H1 (cell line): ENCODE measurements at regions not wholly inside any gene's neighbourhood (a gene's known extent, or its start where the extent isn't known, plus 50 kb on each side); places are given as distances from the start of the nearest gene placed in this dataset.
A peak's percentile ranks its signal among the peaks of the same experiment; 100 is the strongest.

Experiments
- CREB1 ChIP-seq: IDR thresholded peaks from 2 replicates; pipeline ENCODE4 v1.6.1; 2012; ENCODE audit warnings: inconsistent platforms
- CTCF ChIP-seq, 3 experiments: IDR thresholded peaks; 1 replicate in 2 of 3; 2 replicates in 1 of 3; pipeline versions ENCODE4 v1.5.1 to v1.6.1; 2011; ENCODE audit warnings: low read length in 3 of 3, mild to moderate bottlenecking in 3 of 3, inconsistent platforms in 2 of 3, low read depth in 1 of 3, moderate library complexity in 1 of 3; ENCODE audit not compliant: insufficient read depth in 1 of 3; ENCODE audit errors: control extremely low read depth in 1 of 3
- EZH2 ChIP-seq: fragments of 200-600 bp; sonication (generic); IDR thresholded peaks from 2 replicates; pipeline ENCODE4 v1.7.1; 2012; ENCODE audit warnings: low read depth, mild to moderate bottlenecking, moderate library complexity, low read length, inconsistent platforms; ENCODE audit not compliant: severe bottlenecking
- POLR2AphosphoS5 ChIP-seq: IDR thresholded peaks from 2 replicates; pipeline ENCODE4 v1.6.1; 2011; ENCODE audit warnings: low read depth, low read length
- YY1 ChIP-seq: IDR thresholded peaks from 2 replicates; pipeline ENCODE4 v1.6.1; 2011; ENCODE audit warnings: low read depth, mild to moderate bottlenecking, low read length
- TF ChIP-seq, protein P1 (sequence below): IDR thresholded peaks from 2 replicates; pipeline ENCODE4 v1.6.1; 2012; ENCODE audit warnings: low read length, inconsistent platforms

DNA sequence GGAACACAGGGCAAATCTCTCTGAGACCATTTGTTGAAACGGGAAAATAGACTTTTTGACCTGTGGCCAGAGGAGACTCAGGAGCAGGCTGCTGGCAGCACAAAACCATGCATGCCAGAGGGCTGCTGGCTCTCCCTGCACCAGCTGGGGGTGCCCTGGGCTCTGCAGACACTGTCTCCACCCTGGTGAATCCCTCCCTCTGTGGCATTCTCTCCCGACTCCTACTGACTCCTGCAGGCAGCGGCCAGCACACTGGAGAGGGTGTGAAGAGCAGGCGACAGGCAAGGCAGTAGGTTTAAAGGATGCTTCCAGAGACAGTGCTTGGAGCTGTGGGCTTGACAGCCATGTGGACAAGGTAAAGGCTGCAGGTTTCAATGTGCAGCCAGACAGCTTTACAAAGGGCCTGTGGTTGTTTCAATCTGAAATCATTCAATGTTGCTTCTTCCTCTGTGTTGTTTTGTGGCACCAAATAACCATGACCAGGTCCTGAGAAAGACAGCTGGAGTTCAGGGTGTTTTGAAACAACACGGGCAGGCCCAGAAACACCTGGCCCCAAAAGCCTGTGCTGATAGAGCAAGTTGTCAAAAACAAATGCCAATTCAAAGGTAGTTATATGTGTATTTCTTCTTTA lies 431.0 kb upstream of the ATP10A start:
- no peak for TF ChIP-seq CREB1
- TF ChIP-seq EZH2, result no peak
- peak; percentile 59 to 79 (median 73) for TF ChIP-seq CTCF (IDR thresholded peaks at IDR 0.05; ENCODE audit: control extremely low read depth in 1 of 3, insufficient read depth in 1 of 3, low read depth in 1 of 3, low read length in 3 of 3)
- no peak for TF ChIP-seq YY1
- no peak for TF ChIP-seq POLR2AphosphoS5
- TF ChIP-seq, protein P1, sequence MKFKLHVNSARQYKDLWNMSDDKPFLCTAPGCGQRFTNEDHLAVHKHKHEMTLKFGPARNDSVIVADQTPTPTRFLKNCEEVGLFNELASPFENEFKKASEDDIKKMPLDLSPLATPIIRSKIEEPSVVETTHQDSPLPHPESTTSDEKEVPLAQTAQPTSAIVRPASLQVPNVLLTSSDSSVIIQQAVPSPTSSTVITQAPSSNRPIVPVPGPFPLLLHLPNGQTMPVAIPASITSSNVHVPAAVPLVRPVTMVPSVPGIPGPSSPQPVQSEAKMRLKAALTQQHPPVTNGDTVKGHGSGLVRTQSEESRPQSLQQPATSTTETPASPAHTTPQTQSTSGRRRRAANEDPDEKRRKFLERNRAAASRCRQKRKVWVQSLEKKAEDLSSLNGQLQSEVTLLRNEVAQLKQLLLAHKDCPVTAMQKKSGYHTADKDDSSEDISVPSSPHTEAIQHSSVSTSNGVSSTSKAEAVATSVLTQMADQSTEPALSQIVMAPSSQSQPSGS, result no peak
